Brain microvascular endothelial cell (primary cell): ENCODE measurements at regions not wholly inside any gene's neighbourhood (a gene's known extent, or its start where the extent isn't known, plus 50 kb on each side); places are given as distances from the start of the nearest gene placed in this dataset.
A peak's percentile ranks its signal among the peaks of the same experiment; 100 is the strongest.

Experiments
- DNase-seq: peaks from one replicate; pipeline ENCODE4 v3.0.0-alpha.2; 2020
- H3K27ac ChIP-seq: fragments of 250-450 bp; sonication (Bioruptor Pico); 2 replicates; pipeline ENCODE4 v1.5.1; 2020; ENCODE audit warnings: mild to moderate bottlenecking, moderate library complexity
- H3K27me3 ChIP-seq: fragments of 250-450 bp; sonication (Bioruptor Pico); replicated peaks from 2 replicates; pipeline ENCODE4 v1.5.1; 2020; ENCODE audit warnings: mild to moderate bottlenecking
- H3K36me3 ChIP-seq: fragments of 250-450 bp; sonication (Bioruptor Pico); replicated peaks from 2 replicates; pipeline ENCODE4 v1.5.1; 2020; ENCODE audit warnings: mild to moderate bottlenecking
- H3K4me3 ChIP-seq: 2 replicates; pipeline ENCODE4 v1.5.1; 2011; ENCODE audit warnings: low read depth, mild to moderate bottlenecking, control low read depth, low read length, moderate library complexity
- CTCF ChIP-seq: IDR thresholded peaks from 2 replicates; pipeline ENCODE4 v1.5.1; 2011; ENCODE audit warnings: low read depth, mild to moderate bottlenecking, moderate library complexity, low read length, control low read depth, inconsistent platforms; ENCODE audit errors: missing control alignments
- in situ Hi-C: cut with HindIII; loops from 2 replicates; pipeline ENCODE4 v1.10.0; 2017; ENCODE audit warnings: low sequenced_read_pairs, low pct_ligation_motif_present

DNA sequence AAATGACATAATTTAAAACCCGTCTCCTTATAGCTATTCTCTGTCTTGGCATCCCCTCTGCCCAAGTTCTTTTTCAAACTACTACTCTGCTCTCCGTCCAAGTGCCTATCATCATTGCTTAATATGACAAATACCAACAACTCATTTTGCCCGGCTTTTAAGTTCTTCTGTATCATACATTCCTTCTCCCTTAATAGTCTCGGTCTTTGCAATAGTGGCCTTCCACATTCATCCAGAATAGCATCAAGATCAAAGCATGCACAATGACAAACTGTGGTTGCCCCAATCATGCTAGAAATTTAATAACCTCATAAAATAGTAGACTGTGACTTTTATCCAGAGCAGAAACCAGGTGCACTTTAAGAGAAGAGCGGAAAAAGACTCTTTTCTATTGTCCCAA lies 198.9 kb downstream of the ETV1 start:
- Histone ChIP-seq H3K4me3 (no peak overlapping the region), H3K36me3 (no peaks in the 10 kb centered on the region), H3K27me3 (no peaks in the 10 kb centered on the region), H3K27ac (no peak overlapping the region)
- DNase-seq, result no peak
- TF ChIP-seq CTCF, result no peak
- in situ Hi-C loops, result no loop called here

GRCh38 chr7:13792208-13792607 lies 197.3 kb downstream of the ETV1 start:
- H3K27ac ChIP-seq, result no peak overlapping the region
- H3K27me3 ChIP-seq, result no peaks in the 10 kb centered on the region
- no peak for TF ChIP-seq CTCF
- in situ Hi-C loops, result no loop called here
- H3K36me3 ChIP-seq, result no peaks in the 10 kb centered on the region
- DNase-seq, result no peak
- H3K4me3 ChIP-seq, result no peak overlapping the region

DNA sequence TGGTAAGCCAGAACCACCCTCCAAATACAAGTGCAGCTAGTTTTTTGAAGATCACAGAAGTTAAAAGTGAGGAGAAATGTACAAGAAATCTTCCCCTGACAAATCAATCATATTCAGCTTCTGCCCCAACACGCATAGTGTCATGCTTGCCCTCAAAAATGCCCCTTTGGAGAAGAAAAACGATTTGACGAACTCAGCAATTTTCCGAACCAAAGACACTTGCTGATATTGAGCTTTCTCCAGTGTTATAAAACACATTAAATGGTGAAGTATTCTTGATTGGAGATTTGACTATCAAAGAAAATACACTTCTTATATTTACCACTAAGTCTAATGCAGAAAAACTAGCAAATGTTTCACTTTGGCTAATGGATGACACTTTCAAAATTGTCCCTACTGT lies 195.5 kb downstream of the ETV1 start:
- H3K4me3 ChIP-seq, result no peak overlapping the region
- in situ Hi-C loops, result no loop called here
- H3K36me3 ChIP-seq, result no peaks in the 10 kb centered on the region
- H3K27me3 ChIP-seq, result no peaks in the 10 kb centered on the region
- no peak for TF ChIP-seq CTCF
- no peak for DNase-seq
- H3K27ac ChIP-seq, result no peak overlapping the region

DNA sequence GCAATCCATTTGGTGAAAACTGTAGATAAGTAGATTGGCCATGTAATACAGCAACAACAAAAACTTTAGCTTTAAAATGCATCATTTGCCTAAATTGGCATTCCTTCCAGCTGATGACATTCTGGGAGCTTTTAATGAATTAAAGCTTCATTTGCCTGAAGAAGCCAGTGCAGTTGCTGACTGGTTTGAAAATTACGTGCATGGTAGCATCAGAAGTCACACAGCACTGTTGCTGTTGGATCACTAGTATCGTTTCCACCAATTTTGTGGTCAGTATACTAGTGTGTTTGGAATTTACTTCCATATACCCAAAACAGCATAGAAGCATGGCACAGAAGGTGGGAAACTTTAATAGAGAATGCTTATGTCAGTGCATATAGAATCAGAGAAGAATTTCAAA lies 194.9 kb downstream of the ETV1 start:
- Histone ChIP-seq H3K4me3 (no peak overlapping the region), H3K36me3 (no peaks in the 10 kb centered on the region), H3K27ac (no peak overlapping the region), H3K27me3 (no peaks in the 10 kb centered on the region)
- no peak for DNase-seq
- TF ChIP-seq CTCF, result no peak
- in situ Hi-C loops, result no loop called here

DNA sequence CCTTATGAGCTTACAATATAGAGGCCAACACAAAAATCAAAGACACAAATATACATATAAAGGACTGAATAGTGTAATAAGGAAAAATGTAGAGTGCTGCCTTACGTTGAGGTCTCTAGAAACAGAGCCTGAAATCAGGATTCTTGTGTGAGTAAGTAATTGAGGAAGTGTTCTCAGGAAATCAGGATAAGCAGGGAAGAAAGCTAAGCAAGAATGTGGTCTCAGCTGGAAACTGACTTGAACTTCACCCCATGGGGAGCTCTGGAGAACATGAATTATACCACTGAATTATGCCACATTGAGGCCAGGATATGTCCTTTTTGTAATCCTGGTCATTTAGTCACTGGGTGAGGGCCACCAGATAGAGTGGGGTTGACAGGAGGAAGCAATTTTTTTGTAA lies 191.9 kb downstream of the ETV1 start:
- Histone ChIP-seq H3K27me3 (no peaks in the 10 kb centered on the region), H3K36me3 (no peaks in the 10 kb centered on the region), H3K27ac (no peak overlapping the region), H3K4me3 (no peak overlapping the region)
- TF ChIP-seq CTCF, result no peak
- no peak for DNase-seq
- in situ Hi-C loops, result no loop called here

DNA sequence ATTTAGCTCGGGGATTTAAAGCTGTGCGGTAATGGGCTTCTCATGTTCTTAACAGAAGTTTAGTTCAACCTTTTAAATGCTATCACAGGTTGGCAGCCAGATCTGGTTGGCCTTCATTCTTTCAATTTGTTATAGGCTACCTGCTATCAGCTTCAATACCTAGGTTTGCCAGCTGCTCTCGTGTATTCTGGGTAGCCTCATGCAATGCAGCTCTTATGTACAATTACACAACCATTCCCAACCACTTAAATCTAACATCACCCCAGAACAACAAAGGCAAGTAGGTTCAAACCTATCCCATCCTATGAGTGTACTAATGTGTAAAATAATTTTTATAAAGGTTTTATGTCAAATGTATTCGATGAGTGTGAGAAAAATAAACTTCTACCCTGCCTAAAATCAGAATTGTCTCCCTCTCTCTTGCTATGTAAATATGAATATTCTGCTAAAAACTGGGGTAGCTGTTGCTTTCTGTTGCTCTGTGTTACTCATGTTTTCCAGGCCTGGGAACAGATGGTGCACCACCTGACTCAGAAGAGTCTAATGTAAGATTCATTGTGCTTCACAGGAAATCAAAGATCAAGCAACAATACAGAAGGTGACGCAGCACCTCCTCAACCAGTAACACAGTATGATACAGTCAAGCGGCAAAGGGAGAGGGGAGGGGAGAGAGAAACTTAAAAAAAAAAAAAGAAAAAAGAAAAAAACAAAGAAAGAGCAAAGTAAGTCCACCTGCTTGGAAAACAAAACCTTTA lies 188.6 kb downstream of the ETV1 start:
- H3K27ac ChIP-seq, result peak overlapping the region; percentile 51
- H3K36me3 ChIP-seq, result no peaks in the 10 kb centered on the region
- TF ChIP-seq CTCF, result no peak
- DNase-seq, result peak; percentile 92
- no peaks in the 10 kb centered on the region for H3K27me3 ChIP-seq
- in situ Hi-C loops, result no loop called here
- H3K4me3 ChIP-seq, result no peak overlapping the region
